ENCODE measurements at regions not wholly inside any gene's neighbourhood (a gene's known extent, or its start where the extent isn't known, plus 50 kb on each side); places are given as distances from the start of the nearest gene placed in this dataset.

GRCh38 chr5:35339616-35340100 is 109.4 kb upstream of the PRLR start:
- DNase-seq: no peak
- Mint-ChIP-seq H3K4me1 (ENCODE audit: low read depth) (no peaks in the 10 kb centered on the region), H3K9me3 (peaks cover 4% of the 10 kb centered on the region; the same call in 1 of the 2 replicates), H3K4me3 (no peak overlapping the region), H3K27ac (no peak overlapping the region), H3K27me3 (ENCODE audit: insufficient read depth) (no peaks in the 10 kb centered on the region; the same call in 1 of the 2 replicates), H3K36me3 (ENCODE audit: low read depth) (no peaks in the 10 kb centered on the region)
- no peak for TF ChIP-seq CTCF (IDR thresholded peaks at IDR 0.05)

DNA sequence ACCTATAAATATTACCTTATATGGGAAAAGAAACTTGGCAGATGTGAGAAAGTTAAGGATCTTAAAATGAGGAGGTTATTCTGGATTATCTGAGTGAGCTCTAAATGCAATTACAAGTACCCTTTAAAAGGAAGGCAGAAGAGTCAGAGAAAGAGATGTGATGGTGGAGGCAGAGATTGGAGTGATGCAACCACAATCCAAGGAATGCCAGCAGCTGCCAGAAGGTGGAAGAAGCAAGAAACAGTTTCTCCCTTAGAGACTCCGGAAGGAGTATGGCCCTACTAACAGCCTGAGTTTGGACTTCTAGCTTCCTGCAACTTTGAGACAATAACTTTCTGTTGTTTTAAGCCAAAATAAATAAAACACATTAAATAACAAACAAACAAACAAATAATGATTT is 108.7 kb upstream of the PRLR start:
- H3K4me1 Mint-ChIP-seq (ENCODE audit: low read depth): no peaks in the 10 kb centered on the region
- H3K27ac Mint-ChIP-seq: no peak overlapping the region
- no peak for DNase-seq
- no peak overlapping the region for H3K4me3 Mint-ChIP-seq
- no peaks in the 10 kb centered on the region; the same call in 1 of the 2 replicates for H3K27me3 Mint-ChIP-seq (ENCODE audit: insufficient read depth)
- no peak for TF ChIP-seq CTCF (IDR thresholded peaks at IDR 0.05)
- no peaks in the 10 kb centered on the region for H3K9me3 Mint-ChIP-seq
- no peaks in the 10 kb centered on the region for H3K36me3 Mint-ChIP-seq (ENCODE audit: low read depth)

- no peaks in the 10 kb centered on the region for H3K9me3 Mint-ChIP-seq
- no peak overlapping the region for H3K4me3 Mint-ChIP-seq
- no peak for DNase-seq
- H3K27ac Mint-ChIP-seq: no peak overlapping the region
- H3K36me3 Mint-ChIP-seq (ENCODE audit: low read depth): no peaks in the 10 kb centered on the region
- no peaks in the 10 kb centered on the region for H3K4me1 Mint-ChIP-seq (ENCODE audit: low read depth)
- H3K27me3 Mint-ChIP-seq (ENCODE audit: insufficient read depth): no peaks in the 10 kb centered on the region; the same call in 1 of the 2 replicates
- TF ChIP-seq CTCF (IDR thresholded peaks at IDR 0.05): no peak
These were observed 107.8 kb upstream of the PRLR start for GRCh38 chr5:35338157-35338453.

- DNase-seq: no peak
- no peak for TF ChIP-seq CTCF (IDR thresholded peaks at IDR 0.05)
- Mint-ChIP-seq H3K4me1 (ENCODE audit: low read depth) (no peaks in the 10 kb centered on the region), H3K36me3 (ENCODE audit: low read depth) (no peaks in the 10 kb centered on the region), H3K27me3 (ENCODE audit: insufficient read depth) (no peaks in the 10 kb centered on the region; the same call in 1 of the 2 replicates), H3K27ac (no peak overlapping the region), H3K9me3 (no peaks in the 10 kb centered on the region), H3K4me3 (no peak overlapping the region)
These were observed 107.3 kb upstream of the PRLR start for GRCh38 chr5:35337340-35338156.

DNA sequence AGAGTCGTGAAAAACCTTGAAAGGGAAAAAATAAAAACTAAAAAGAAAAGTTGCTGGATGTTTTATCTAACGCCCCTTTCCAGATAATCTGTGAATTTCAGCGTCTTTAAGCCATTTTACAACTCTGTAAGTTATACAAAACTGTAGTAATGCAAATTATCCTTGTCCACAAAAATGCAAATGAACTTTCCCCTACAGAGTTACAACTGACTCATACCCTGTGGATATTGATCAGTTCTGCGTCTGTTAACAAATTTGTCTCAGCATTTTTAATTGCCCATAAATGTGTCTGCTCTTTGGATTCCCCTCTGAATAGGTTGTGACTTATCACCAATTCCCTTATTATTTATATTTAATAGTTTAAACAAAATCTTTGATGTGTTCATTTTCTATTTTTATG is 105.9 kb upstream of the PRLR start:
- no peak for DNase-seq
- Mint-ChIP-seq H3K36me3 (ENCODE audit: low read depth) (no peaks in the 10 kb centered on the region), H3K4me1 (ENCODE audit: low read depth) (no peaks in the 10 kb centered on the region), H3K27ac (no peak overlapping the region), H3K27me3 (ENCODE audit: insufficient read depth) (no peaks in the 10 kb centered on the region; the same call in 1 of the 2 replicates), H3K9me3 (no peaks in the 10 kb centered on the region), H3K4me3 (no peak overlapping the region)
- TF ChIP-seq CTCF (IDR thresholded peaks at IDR 0.05): no peak

Measured in HFFc6 (cell line).